GF-D8 (cell line): ENCODE measurements at regions not wholly inside any gene's neighbourhood (a gene's known extent, or its start where the extent isn't known, plus 50 kb on each side); places are given as distances from the start of the nearest gene placed in this dataset.

ENCODE experiments used
- DNase-seq: peaks from one replicate; lab custom pipeline; 2025; lab: John Stamatoyannopoulos, UW

DNA sequence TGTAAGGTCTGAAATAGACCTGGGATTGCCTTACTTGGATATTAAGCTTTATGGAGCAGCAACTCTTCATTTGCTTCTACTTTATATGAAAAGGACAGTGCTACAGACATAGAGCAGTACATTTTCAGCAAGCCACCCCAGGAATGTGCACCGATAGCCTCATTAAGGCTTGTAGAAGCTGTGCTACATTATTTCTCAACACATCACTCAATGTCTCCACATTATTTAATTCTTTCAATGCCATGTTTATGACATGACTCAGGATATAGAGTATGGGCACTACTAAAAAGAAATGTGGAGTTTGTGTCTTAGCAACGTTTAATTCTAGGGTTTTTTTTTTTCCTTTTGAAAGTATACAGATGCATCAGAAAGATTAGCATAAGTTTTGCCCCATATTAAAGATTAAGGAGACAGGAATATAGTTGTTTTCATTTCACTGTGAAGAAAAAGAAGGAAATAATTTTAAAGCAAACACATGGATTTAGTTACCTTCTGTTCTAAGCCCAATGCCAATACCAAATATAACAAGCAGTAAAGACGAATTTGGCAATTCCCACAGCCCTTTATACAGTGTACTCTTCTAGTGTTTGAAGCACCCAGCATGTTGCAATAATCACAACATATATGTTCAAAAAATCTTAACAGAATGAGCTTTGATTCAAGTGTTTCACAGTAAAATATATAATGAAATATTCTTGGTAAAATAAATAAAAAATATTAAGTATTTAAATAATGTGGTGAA, 2140.1 kb upstream of the AGA start:
- no peak for DNase-seq

- DNase-seq = no peak
Measured at GRCh38 chr4:179583221-179583620, 2141.0 kb upstream of the AGA start.

DNA sequence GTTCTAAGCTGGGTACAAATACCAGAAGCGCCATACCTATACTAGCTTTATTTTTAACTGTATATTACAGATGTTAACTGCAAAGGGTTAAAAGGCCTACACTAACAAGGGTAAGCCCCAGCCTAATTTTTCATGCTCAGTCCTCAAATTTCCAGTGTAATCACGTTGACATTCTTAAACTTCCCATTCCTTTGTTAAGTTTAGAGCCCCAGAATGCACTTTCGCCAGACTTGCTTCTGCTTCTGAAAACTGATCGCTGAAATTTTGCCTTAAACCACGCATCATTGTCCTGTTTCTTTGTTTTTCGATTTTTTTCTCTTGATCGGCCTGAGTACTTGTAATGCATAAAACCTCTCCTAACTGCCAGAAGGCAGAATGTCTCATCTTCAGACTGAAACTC, 2141.9 kb upstream of the AGA start:
- no peak for DNase-seq

DNA sequence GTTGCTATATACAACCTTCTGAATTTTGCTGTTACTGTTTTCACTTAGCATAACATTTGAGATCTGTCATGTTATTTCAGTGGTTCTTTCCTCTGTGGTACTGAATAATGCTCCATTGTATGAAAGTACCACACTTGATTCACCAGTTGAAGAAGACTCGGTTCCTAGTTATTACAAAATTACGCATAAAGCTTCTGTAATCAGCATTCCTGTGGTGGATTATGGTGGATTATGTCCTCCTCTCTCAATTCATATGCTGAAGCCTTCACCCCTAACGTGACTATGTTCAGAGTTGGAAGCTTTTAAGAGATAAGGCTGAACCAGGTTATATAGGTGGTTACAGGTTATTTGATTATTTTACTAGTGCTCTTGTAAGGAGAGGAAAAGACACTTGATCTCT, 2143.5 kb upstream of the AGA start:
- no peak for DNase-seq

- no peak for DNase-seq
Measured at GRCh38 chr4:179586460-179586859, 2144.2 kb upstream of the AGA start.

DNA sequence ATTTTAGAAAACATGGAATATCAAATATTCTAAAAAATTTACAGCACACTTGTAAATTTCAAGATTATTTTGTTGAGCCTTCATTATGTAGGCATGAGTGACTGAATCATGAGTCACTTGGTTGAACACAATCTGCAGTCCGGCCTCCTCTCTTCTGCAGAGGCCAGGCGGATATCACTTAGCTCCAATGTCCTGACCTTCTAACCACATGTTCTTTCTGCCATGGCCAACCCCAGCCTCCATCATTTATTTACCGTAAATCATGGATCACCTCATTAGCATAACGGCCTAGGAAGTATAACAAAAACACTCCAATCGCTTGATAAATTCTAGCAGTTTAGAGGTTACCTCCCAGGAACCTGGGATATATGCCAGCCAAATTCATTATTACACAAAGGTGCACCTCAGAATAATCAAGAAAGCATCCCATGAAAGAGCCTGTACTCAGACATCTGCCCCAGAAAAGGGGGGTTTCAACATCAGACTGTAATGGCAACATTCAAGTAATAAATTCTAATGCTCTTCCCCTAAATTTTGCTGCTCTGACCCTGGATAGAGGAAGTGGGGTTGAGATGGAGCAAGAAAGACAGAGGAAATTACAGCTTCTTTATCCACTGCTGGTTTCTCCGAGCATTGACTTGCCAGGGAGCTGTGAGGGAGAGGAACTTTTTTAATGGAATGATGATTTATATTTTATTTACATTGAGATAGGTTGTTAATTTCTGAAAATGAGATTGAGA, 2153.6 kb upstream of the AGA start:
- DNase-seq = no peak

- DNase-seq = no peak
Measured at GRCh38 chr4:179596621-179597020, 2154.4 kb upstream of the AGA start.

GRCh38 chr4:179597301-179597700, 2155.1 kb upstream of the AGA start:
- no peak for DNase-seq

- DNase-seq = no peak
Measured at GRCh38 chr4:179601671-179602070, 2159.4 kb upstream of the AGA start.

DNA sequence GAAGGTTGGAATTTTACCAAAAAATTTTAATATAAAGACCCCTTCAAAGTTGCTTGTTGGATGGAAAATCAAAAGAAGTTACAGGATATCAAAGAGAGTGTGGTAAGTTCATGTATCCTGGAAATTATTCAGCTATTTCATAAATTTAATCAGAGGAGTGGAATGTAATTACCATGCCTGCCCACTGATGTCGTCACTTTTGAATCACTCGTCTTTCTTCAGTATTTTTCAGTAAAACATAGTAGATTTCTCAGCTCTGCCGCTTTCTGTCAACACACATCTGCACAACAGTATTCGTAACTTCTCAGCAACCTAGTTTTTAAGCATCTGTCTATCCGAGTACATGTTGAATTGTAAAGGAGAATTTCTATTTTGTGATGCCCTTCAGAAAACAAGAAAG, 2163.0 kb upstream of the AGA start:
- no peak for DNase-seq

GRCh38 chr4:179607003-179607402, 2164.8 kb upstream of the AGA start:
- DNase-seq = no peak

DNA sequence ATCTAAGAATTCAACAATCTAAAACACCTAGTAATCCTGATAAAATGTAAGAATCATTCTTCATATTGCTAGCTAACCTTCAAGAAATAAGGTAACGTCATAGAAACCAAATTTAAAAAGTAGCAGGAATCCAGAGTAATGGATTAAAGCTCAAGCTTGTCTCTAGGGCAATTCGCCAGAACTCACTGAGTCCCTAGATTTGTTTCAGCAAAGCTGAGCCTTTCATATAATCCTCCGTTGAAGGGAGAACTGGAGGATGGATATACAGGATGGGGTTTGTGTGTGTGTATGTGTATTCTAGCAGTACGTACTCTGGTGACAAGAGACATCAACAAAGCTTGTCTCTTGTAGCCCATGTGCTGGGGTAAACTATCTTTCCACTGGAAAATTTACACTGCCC, 2173.5 kb upstream of the AGA start:
- DNase-seq = no peak

DNA sequence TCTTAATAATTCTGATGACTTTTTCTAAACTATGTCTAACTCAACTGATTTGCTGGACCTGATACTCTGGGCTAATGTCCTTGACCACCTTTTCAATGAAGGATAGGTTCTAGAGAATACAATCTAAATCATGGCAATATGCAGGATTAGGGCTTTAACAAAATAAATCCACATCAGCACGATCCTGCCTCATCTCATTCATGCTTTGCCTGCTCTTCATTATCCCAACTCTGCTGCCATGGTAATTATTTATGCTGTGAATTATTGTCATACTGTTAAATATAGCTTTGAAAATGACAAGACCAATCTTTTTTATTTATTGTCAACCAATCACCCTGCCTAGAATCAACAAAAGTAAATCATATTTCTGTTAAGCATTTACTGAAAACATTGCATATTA, 2176.7 kb upstream of the AGA start:
- DNase-seq = no peak

DNA sequence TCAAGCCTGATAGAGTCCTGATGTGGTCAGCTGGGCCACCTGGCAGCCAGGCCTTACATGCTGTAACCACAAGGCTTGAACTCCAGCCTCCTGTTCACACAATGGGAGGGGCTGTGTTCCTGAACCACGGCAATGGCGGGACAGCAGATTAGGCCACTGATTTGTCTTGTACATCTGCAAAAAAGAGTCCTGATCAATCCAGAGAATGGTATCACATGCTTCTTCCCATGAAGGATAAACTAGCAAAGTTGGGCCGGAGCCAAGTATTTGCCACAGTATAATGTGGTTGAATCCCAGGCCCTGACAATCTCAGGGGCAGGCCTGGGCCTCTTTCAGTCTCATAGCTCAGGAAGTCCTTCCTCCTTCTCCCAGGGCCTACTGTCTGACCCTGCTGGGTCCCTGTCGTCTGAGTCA, 2182.5 kb upstream of the AGA start:
- DNase-seq = no peak

- no peak for DNase-seq
Measured at GRCh38 chr4:179625406-179625805, 2183.2 kb upstream of the AGA start.

DNA sequence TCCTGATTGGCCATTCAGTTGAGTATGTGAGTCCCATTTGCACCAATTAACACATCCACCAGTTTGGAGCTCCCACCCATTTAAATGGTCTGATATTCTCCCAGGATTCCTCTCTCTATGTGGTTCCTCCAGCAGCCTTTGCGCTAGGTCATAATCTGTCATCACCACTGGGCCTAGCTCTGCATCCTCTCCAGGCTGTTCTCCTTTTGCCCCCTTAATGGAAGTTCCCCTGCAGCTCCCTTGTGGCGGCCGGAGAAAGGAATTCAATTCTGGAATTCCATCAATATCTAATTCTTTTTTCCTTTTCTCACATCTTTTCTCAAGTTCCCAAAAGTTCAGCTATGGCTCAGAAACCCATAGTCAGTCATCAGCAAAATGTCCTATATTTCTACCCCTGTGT, 2184.4 kb upstream of the AGA start:
- DNase-seq = no peak

- no peak for DNase-seq
Measured at GRCh38 chr4:179631321-179631720, 2189.1 kb upstream of the AGA start.

DNA sequence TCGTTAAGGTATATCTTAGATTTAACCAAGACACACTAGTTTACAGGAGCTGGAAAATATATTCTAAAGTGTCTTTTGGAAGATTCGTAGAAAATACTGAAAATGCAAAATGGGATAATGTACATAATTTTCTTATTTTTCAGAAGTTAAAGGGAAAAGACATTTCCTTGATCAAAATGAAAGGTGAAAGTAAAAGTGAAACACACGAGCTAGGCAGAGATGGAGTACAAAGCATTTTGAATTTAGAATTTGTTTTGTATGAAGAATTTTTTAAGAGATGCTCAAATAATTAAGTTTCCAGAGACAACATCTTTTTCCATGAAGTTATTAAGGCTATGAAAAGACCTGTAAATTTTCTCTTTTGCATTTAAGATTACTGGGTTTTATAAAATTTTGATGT, 2192.6 kb upstream of the AGA start:
- DNase-seq = no peak

DNA sequence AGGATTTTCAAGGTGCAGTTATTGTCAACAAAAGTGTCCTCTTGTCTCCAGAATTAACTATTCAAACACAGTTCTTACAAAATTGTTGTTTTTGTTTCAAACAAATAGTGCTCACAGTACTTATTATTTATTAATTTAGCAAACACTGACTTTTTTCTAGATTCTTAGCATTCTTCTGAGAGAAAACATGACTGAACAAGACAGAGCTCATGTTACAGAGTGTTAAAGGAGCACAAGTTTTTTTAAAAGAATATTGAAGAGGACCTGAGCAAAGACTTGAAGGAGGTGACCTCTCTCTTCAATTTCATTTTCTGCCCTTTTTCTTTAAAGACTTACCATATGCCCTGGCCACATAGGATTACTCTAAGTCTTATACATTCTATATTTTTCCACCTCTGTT, 2220.3 kb upstream of the AGA start:
- DNase-seq = no peak

GRCh38 chr4:179663641-179664429, 2221.6 kb upstream of the AGA start:
- no peak for DNase-seq

DNA sequence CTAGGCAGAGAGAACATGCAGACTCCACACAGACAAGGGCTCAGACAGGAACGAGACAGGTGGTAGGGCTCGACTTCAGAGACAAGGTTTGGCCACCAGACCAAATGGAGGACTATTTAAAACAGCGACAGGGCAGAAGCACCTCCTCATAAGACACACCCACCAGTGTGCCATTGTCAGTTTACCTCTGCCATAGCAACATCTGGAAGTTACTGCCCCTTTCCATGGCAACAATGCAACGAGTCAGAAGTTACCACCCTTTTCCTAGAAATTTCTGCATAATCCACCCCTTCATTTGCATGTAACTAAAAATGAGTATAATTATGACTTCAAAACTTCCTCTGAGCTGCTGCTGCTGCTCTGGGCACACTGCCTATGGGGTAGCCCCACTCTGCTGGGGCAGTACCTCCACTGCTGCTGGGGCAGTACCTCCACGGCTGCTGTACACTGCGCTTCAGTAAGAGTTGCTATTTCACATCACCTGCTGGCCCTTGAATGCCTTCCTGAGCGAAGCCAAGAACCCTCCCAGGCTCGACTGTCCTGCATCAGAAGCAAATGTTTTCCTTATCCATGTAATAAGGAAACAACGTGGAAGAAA, 2222.3 kb upstream of the AGA start:
- no peak for DNase-seq

DNA sequence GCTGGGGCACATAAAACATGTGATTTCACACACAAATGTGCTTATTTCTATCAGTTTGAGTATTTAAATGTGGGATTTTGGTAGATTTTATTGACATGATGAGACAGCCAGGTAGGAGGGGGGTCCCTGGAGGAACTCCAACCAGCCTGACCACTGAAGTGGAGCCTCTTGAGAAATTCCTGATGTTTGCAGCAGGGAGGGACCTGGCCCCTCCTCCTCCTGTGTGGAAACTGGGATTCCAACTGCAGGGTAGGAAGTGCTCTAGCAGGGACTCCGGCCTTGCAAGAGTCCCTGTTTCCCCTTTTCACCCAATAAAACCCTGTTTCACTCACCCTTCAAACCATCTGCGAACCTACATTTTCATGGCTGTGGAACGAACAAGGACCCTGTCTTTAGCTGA, 2224.0 kb upstream of the AGA start:
- no peak for DNase-seq

DNA sequence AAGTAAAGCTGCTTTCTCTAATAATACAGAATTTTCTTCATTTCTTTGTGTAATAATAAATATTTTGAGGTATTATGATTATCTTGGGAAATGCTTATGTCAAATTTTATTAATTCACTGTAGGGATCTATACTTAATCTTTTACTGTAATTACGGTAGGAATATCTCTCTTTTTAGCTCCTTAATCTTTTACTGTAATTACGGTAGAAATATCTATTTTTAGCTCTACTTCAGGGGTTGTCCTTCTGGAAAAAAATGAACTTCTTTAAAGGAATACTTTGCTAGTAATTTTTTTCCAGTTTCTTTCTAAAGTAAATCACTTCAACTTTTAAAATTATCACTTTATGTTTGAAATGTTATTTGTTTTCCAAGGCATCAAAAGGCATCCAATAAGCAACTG, 2229.4 kb upstream of the AGA start:
- DNase-seq = no peak
